Liver (tissue), 3 donors: ENCODE measurements at regions not wholly inside any gene's neighbourhood (a gene's known extent, or its start where the extent isn't known, plus 50 kb on each side); places are given as distances from the start of the nearest gene placed in this dataset.

Experiments used
- ATF3 ChIP-seq: IDR thresholded peaks from 2 replicates; pipeline ENCODE4 v1.6.1; 2016; ENCODE audit warnings: antibody characterized with exemption
- CTCF ChIP-seq: fragments of 150-350 bp; IDR thresholded peaks from 2 replicates; pipeline ENCODE4 v1.5.1; 2017; ENCODE audit warnings: improper control_type of control experiment, low read depth, low read length; ENCODE audit not compliant: missing input control
- EGR1 ChIP-seq, 2 donors: IDR thresholded peaks; 2 replicates each; pipeline ENCODE4 v1.6.1; 2016 to 2018; ENCODE audit warnings: antibody characterized with exemption in 2 of 2, low read depth in 2 of 2
- FOXA1 ChIP-seq: IDR thresholded peaks from 2 replicates; pipeline ENCODE4 v1.6.1; 2016; ENCODE audit warnings: antibody characterized with exemption
- GABPA ChIP-seq, 2 donors: IDR thresholded peaks in 1 of 2; conservative IDR thresholded peaks in 1 of 2; 2 replicates each; pipeline ENCODE4 v1.6.1; 2016; ENCODE audit warnings: antibody characterized with exemption in 2 of 2, mild to moderate bottlenecking in 1 of 2, moderate library complexity in 1 of 2
- JUND ChIP-seq, 2 donors: IDR thresholded peaks; 2 replicates each; pipeline ENCODE4 v1.6.1; 2016; ENCODE audit warnings: antibody characterized with exemption in 2 of 2
- MAX ChIP-seq: IDR thresholded peaks from 2 replicates; pipeline ENCODE4 v1.6.1; 2016; ENCODE audit warnings: antibody characterized with exemption
- NR2F2 ChIP-seq: IDR thresholded peaks from 2 replicates; pipeline ENCODE4 v1.6.1; 2016; ENCODE audit warnings: antibody characterized with exemption
- RAD21 ChIP-seq, 2 donors: IDR thresholded peaks; 2 replicates each; pipeline ENCODE4 v1.6.1; 2016; ENCODE audit warnings: antibody characterized with exemption in 2 of 2, mild to moderate bottlenecking in 2 of 2
- SP1 ChIP-seq: IDR thresholded peaks from 2 replicates; pipeline ENCODE4 v1.6.1; 2018; ENCODE audit warnings: antibody characterized with exemption, mild to moderate bottlenecking
- YY1 ChIP-seq: IDR thresholded peaks from 2 replicates; pipeline ENCODE4 v1.6.1; 2016; ENCODE audit warnings: antibody characterized with exemption, mild to moderate bottlenecking
- ZBTB33 ChIP-seq: IDR thresholded peaks from 2 replicates; pipeline ENCODE4 v1.6.1; 2016; ENCODE audit warnings: antibody characterized with exemption
- donor health status: healthy.
- donor health status: healthy.

GRCh38 chr2:224099861-224100643 lies 61.0 kb upstream of the SERPINE2 start:
- TF ChIP-seq CTCF (no peak), NR2F2 (no peak), MAX (no peak), YY1 (no peak), GABPA (IDR thresholded peaks at IDR 0.05 in 1 of 2, conservative IDR thresholded peaks at IDR 0.05 in 1 of 2) (no peak), RAD21 (IDR thresholded peaks at IDR 0.05) (no peak), EGR1 (IDR thresholded peaks at IDR 0.05; ENCODE audit: low read depth in 2 of 2) (no peak), FOXA1 (no peak), ATF3 (no peak), ZBTB33 (no peak), SP1 (no peak), JUND (IDR thresholded peaks at IDR 0.05) (no peak)
